ENCODE measurements at regions not wholly inside any gene's neighbourhood (a gene's known extent, or its start where the extent isn't known, plus 50 kb on each side); places are given as distances from the start of the nearest gene placed in this dataset.

- DNase-seq (no peak), ATAC-seq (ENCODE audit: low FRiP score) (no peak)
- peaks cover 6% of the 10 kb centered on the region for H3K9me3 ChIP-seq (ENCODE audit: control insufficient read depth, low read length)
- no peaks in the 10 kb centered on the region for H3K27me3 ChIP-seq (ENCODE audit: control insufficient read depth in 1 of 2, insufficient read depth in 2 of 2, low read length in 1 of 2)
- no peaks in the 10 kb centered on the region for H3K4me1 ChIP-seq (ENCODE audit: control insufficient read depth in 1 of 2, insufficient read depth in 2 of 2, low read length in 2 of 2)
- H3K36me3 ChIP-seq (ENCODE audit: control insufficient read depth in 1 of 2, insufficient read depth in 2 of 2, low read length in 1 of 2): no peaks in the 10 kb centered on the region
- intact Hi-C loops (cut with DNase I): no loop called here
- WGBS, 2 donors: 82 to 84% methylated on average over 8 of the region's 8 CpGs
- H3K27ac ChIP-seq (ENCODE audit: low read depth in 1 of 2, low read length in 2 of 2): no peak overlapping the region
- H3K4me3 ChIP-seq (ENCODE audit: low read length in 2 of 2): no peak overlapping the region
Measured at GRCh38 chr1:30476911-30477459, 246.4 kb downstream of the MATN1 start.

- H3K4me3 ChIP-seq (ENCODE audit: low read length in 2 of 2): no peak overlapping the region
- intact Hi-C loops (cut with DNase I): no loop called here
- H3K27me3 ChIP-seq (ENCODE audit: control insufficient read depth in 1 of 2, insufficient read depth in 2 of 2, low read length in 1 of 2): no peaks in the 10 kb centered on the region
- DNase-seq (no peak), ATAC-seq (ENCODE audit: low FRiP score) (no peak)
- 56% methylated on average over 6 of the region's 6 CpGs for WGBS, 2 donors
- H3K4me1 ChIP-seq (ENCODE audit: control insufficient read depth in 1 of 2, insufficient read depth in 2 of 2, low read length in 2 of 2): no peaks in the 10 kb centered on the region
- no peak overlapping the region for H3K27ac ChIP-seq (ENCODE audit: low read depth in 1 of 2, low read length in 2 of 2)
- H3K9me3 ChIP-seq (ENCODE audit: control insufficient read depth, low read length): peaks cover 4% of the 10 kb centered on the region
- no peaks in the 10 kb centered on the region for H3K36me3 ChIP-seq (ENCODE audit: control insufficient read depth in 1 of 2, insufficient read depth in 2 of 2, low read length in 1 of 2)
Measured at GRCh38 chr1:30476476-30476875, 246.9 kb downstream of the MATN1 start.

DNA sequence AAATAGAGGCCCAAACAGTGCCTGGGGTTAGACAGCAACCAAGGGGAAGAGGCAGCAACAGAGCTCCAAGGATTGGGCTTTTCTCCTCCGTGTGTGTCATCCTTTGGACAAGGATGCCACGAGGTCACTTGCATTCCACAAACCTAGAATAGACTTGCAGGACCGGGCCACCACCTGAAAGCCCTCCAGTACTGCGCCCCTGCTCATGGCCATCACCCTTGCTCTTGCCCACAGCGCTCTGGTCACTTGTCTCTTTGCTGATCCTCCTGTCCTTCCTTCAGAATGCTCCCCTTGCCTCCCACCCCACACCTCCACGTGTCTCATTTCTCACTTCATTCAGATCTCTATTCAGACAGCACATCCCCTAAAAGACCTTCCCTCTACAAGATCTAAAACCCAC lies 247.4 kb downstream of the MATN1 start:
- H3K36me3 ChIP-seq (ENCODE audit: control insufficient read depth in 1 of 2, insufficient read depth in 2 of 2, low read length in 1 of 2): no peaks in the 10 kb centered on the region
- H3K27me3 ChIP-seq (ENCODE audit: control insufficient read depth in 1 of 2, insufficient read depth in 2 of 2, low read length in 1 of 2): no peaks in the 10 kb centered on the region
- no peak overlapping the region for H3K27ac ChIP-seq (ENCODE audit: low read depth in 1 of 2, low read length in 2 of 2)
- 57 to 67% methylated on average over 6 of the region's 6 CpGs for WGBS, 2 donors
- peaks cover 4% of the 10 kb centered on the region for H3K9me3 ChIP-seq (ENCODE audit: control insufficient read depth, low read length)
- intact Hi-C loops (cut with DNase I): no loop called here
- H3K4me1 ChIP-seq (ENCODE audit: control insufficient read depth in 1 of 2, insufficient read depth in 2 of 2, low read length in 2 of 2): no peaks in the 10 kb centered on the region
- no peak for ATAC-seq (ENCODE audit: low FRiP score)
- H3K4me3 ChIP-seq (ENCODE audit: low read length in 2 of 2): no peak overlapping the region
- DNase-seq: peak in 1 of 2 donors; percentile 49

DNA sequence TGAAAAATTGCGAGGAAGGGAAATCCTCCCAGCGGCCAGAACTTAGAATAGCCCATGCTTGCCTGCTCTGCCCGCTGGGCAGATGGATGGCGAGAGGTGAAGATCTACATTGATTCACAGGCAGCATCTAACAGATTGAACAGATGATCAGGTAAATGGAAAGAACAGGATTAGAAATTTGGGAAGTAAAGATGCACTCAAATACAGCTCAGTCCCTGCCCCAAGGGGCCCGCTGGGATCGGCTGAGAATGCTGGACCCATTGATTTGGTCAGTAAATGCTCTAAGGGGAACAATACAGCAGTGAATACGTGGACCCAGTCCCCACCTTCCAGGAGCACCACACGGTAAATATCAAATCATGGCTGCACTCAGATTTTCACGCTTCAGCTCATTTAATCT lies 248.2 kb downstream of the MATN1 start:
- ATAC-seq (ENCODE audit: low FRiP score): no peak

GRCh38 chr1:30474818-30475200 lies 248.6 kb downstream of the MATN1 start:
- Histone ChIP-seq H3K4me1 (ENCODE audit: control insufficient read depth in 1 of 2, insufficient read depth in 2 of 2, low read length in 2 of 2) (no peaks in the 10 kb centered on the region), H3K4me3 (ENCODE audit: low read length in 2 of 2) (no peak overlapping the region), H3K36me3 (ENCODE audit: control insufficient read depth in 1 of 2, insufficient read depth in 2 of 2, low read length in 1 of 2) (no peaks in the 10 kb centered on the region), H3K9me3 (ENCODE audit: control insufficient read depth, low read length) (no peaks in the 10 kb centered on the region), H3K27ac (ENCODE audit: low read depth in 1 of 2, low read length in 2 of 2) (no peak overlapping the region), H3K27me3 (ENCODE audit: control insufficient read depth in 1 of 2, insufficient read depth in 2 of 2, low read length in 1 of 2) (no peaks in the 10 kb centered on the region)
- DNase-seq (no peak), ATAC-seq (ENCODE audit: low FRiP score) (no peak)
- 75 to 78% methylated on average over 9 of the region's 9 CpGs for WGBS, 2 donors
- intact Hi-C loops (cut with DNase I): no loop called here

More for the DNA sequence above, 248.2 kb downstream of the MATN1 start:
- Histone ChIP-seq H3K36me3 (ENCODE audit: control insufficient read depth in 1 of 2, insufficient read depth in 2 of 2, low read length in 1 of 2) (no peaks in the 10 kb centered on the region), H3K4me3 (ENCODE audit: low read length in 2 of 2) (no peak overlapping the region), H3K9me3 (ENCODE audit: control insufficient read depth, low read length) (peaks cover 1% of the 10 kb centered on the region), H3K4me1 (ENCODE audit: control insufficient read depth in 1 of 2, insufficient read depth in 2 of 2, low read length in 2 of 2) (no peaks in the 10 kb centered on the region), H3K27ac (ENCODE audit: low read depth in 1 of 2, low read length in 2 of 2) (no peak overlapping the region), H3K27me3 (ENCODE audit: control insufficient read depth in 1 of 2, insufficient read depth in 2 of 2, low read length in 1 of 2) (no peaks in the 10 kb centered on the region)
- intact Hi-C loops (cut with DNase I): no loop called here
- no peak for DNase-seq
- WGBS, 2 donors: 84 to 88% methylated on average over 9 of the region's 9 CpGs

GRCh38 chr1:30473922-30474817 lies 249.2 kb downstream of the MATN1 start:
- Histone ChIP-seq H3K9me3 (ENCODE audit: control insufficient read depth, low read length) (no peaks in the 10 kb centered on the region), H3K27ac (ENCODE audit: low read depth in 1 of 2, low read length in 2 of 2) (no peak overlapping the region), H3K4me3 (ENCODE audit: low read length in 2 of 2) (no peak overlapping the region), H3K27me3 (ENCODE audit: control insufficient read depth in 1 of 2, insufficient read depth in 2 of 2, low read length in 1 of 2) (no peaks in the 10 kb centered on the region), H3K4me1 (ENCODE audit: control insufficient read depth in 1 of 2, insufficient read depth in 2 of 2, low read length in 2 of 2) (no peaks in the 10 kb centered on the region), H3K36me3 (ENCODE audit: control insufficient read depth in 1 of 2, insufficient read depth in 2 of 2, low read length in 1 of 2) (no peaks in the 10 kb centered on the region)
- 62 to 67% methylated on average over 8 of the region's 8 CpGs for WGBS, 2 donors
- no peak for ATAC-seq (ENCODE audit: low FRiP score)
- intact Hi-C loops (cut with DNase I): no loop called here
- DNase-seq: no peak

- H3K36me3 ChIP-seq (ENCODE audit: control insufficient read depth in 1 of 2, insufficient read depth in 2 of 2, low read length in 1 of 2): no peaks in the 10 kb centered on the region
- H3K4me1 ChIP-seq (ENCODE audit: control insufficient read depth in 1 of 2, insufficient read depth in 2 of 2, low read length in 2 of 2): no peaks in the 10 kb centered on the region
- H3K27me3 ChIP-seq (ENCODE audit: control insufficient read depth in 1 of 2, insufficient read depth in 2 of 2, low read length in 1 of 2): no peaks in the 10 kb centered on the region
- intact Hi-C loops (cut with DNase I): no loop called here
- DNase-seq (peak in 1 of 2 donors; percentile 46), ATAC-seq (ENCODE audit: low FRiP score) (no peak)
- H3K9me3 ChIP-seq (ENCODE audit: control insufficient read depth, low read length): no peaks in the 10 kb centered on the region
- no peak overlapping the region for H3K4me3 ChIP-seq (ENCODE audit: low read length in 2 of 2)
- 67 to 70% methylated on average over 7 of the region's 7 CpGs for WGBS, 2 donors
- H3K27ac ChIP-seq (ENCODE audit: low read depth in 1 of 2, low read length in 2 of 2): no peak overlapping the region
Measured at GRCh38 chr1:30472526-30472925, 250.9 kb downstream of the MATN1 start.

DNA sequence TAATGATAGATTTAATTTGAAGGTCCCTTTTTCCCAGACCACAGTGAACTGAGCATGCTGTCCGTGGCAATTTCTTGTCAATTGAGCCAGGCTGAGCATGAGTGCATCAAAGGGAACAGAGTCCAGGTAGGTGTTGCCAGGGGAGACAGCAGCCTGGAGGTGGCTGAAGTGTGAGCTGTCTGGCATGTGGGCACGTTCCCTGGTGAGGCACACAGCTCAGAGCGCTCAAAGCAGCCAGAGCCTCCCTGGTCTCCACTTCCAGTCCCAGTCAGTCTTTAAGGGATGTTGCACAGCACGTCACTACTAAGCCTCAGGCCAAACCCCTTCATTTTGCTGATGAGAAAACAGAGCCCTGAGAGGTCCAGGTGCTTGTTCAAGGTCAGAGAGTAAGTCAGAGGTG lies 251.4 kb downstream of the MATN1 start:
- 64 to 66% methylated on average over 4 of the region's 4 CpGs for WGBS, 2 donors
- no peaks in the 10 kb centered on the region for H3K36me3 ChIP-seq (ENCODE audit: control insufficient read depth in 1 of 2, insufficient read depth in 2 of 2, low read length in 1 of 2)
- intact Hi-C loops (cut with DNase I): no loop called here
- H3K4me1 ChIP-seq (ENCODE audit: control insufficient read depth in 1 of 2, insufficient read depth in 2 of 2, low read length in 2 of 2): no peaks in the 10 kb centered on the region
- no peaks in the 10 kb centered on the region for H3K27me3 ChIP-seq (ENCODE audit: control insufficient read depth in 1 of 2, insufficient read depth in 2 of 2, low read length in 1 of 2)
- H3K4me3 ChIP-seq (ENCODE audit: low read length in 2 of 2): no peak overlapping the region
- H3K9me3 ChIP-seq (ENCODE audit: control insufficient read depth, low read length): no peaks in the 10 kb centered on the region
- peak in 1 of 2 donors; percentile 54 for DNase-seq
- no peak overlapping the region for H3K27ac ChIP-seq (ENCODE audit: low read depth in 1 of 2, low read length in 2 of 2)
- ATAC-seq (ENCODE audit: low FRiP score): no peak

- Histone ChIP-seq H3K9me3 (ENCODE audit: control insufficient read depth, low read length) (no peaks in the 10 kb centered on the region), H3K4me3 (ENCODE audit: low read length in 2 of 2) (no peak overlapping the region), H3K4me1 (ENCODE audit: control insufficient read depth in 1 of 2, insufficient read depth in 2 of 2, low read length in 2 of 2) (no peaks in the 10 kb centered on the region), H3K27ac (ENCODE audit: low read depth in 1 of 2, low read length in 2 of 2) (no peak overlapping the region), H3K36me3 (ENCODE audit: control insufficient read depth in 1 of 2, insufficient read depth in 2 of 2, low read length in 1 of 2) (no peaks in the 10 kb centered on the region), H3K27me3 (ENCODE audit: control insufficient read depth in 1 of 2, insufficient read depth in 2 of 2, low read length in 1 of 2) (no peaks in the 10 kb centered on the region)
- ATAC-seq (ENCODE audit: low FRiP score): no peak
- 83 to 94% methylated on average over 2 of the region's 2 CpGs for WGBS, 2 donors
- DNase-seq: no peak
- intact Hi-C loops (cut with DNase I): no loop called here
Measured at GRCh38 chr1:30471307-30471706, 252.1 kb downstream of the MATN1 start.

All from aorta (tissue), 5 donors.